ENCODE measurements at regions not wholly inside any gene's neighbourhood (a gene's known extent, or its start where the extent isn't known, plus 50 kb on each side); places are given as distances from the start of the nearest gene placed in this dataset.

DNA sequence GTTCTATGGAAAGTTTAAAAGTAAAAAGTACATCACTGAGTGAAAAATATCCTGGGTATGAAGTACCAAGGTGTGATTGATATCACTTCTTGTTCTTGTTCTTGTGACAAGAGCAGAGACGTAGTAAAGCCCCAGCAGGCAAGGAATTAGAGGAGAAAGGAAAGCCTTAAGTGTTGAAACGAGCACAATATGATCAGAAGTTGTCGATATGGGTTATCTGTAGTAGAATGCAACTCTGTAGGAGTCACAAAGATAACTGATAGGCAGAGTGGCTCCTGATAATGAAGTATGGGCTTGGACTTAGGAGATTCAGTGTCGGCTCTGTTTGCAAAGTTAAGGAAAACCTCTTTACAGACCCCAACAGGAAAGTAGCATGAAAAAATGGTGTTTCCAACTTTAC is 1179.1 kb downstream of the DTWD2 start:
- Histone ChIP-seq H3K27ac (ENCODE audit: low read depth in 1 of 2, low read length in 2 of 2) (no peak overlapping the region), H3K9me3 (ENCODE audit: control insufficient read depth, low read length) (peaks cover 2% of the 10 kb centered on the region), H3K36me3 (ENCODE audit: control insufficient read depth in 1 of 2, insufficient read depth in 2 of 2, low read length in 1 of 2) (no peaks in the 10 kb centered on the region), H3K4me1 (ENCODE audit: control insufficient read depth in 1 of 2, insufficient read depth in 2 of 2, low read length in 2 of 2) (no peaks in the 10 kb centered on the region), H3K27me3 (ENCODE audit: control insufficient read depth in 1 of 2, insufficient read depth in 2 of 2, low read length in 1 of 2) (no peaks in the 10 kb centered on the region), H3K4me3 (ENCODE audit: low read length in 2 of 2) (no peak overlapping the region)
- no peak for DNase-seq
- intact Hi-C loops (cut with DNase I): no loop called here
- 81 to 87% methylated on average over 4 of the region's 4 CpGs for WGBS, 2 donors
- ATAC-seq (ENCODE audit: low FRiP score): no peak

DNA sequence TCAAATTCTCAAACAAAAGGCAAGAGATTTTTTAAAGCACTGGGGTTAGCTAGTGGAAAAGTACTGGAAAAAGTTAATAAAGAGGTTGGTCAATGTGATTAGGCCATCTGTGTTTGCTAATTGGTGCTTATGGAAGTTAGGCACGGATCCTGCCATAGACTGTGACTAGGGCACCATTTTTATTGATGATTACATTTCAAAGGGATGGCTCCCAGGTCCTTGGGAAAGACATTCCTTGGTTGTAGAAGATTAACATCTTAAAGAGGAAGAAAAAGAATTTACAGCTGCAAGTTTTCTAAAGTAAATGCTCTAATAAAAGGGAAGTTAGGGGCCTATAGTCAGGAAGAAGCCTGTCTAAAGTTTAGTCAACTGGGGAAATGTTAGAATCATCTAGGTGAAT is 1183.3 kb downstream of the DTWD2 start:
- Histone ChIP-seq H3K9me3 (ENCODE audit: control insufficient read depth, low read length) (no peaks in the 10 kb centered on the region), H3K27me3 (ENCODE audit: control insufficient read depth in 1 of 2, insufficient read depth in 2 of 2, low read length in 1 of 2) (no peaks in the 10 kb centered on the region), H3K4me3 (ENCODE audit: low read length in 2 of 2) (no peak overlapping the region), H3K4me1 (ENCODE audit: control insufficient read depth in 1 of 2, insufficient read depth in 2 of 2, low read length in 2 of 2) (no peaks in the 10 kb centered on the region), H3K27ac (ENCODE audit: low read depth in 1 of 2, low read length in 2 of 2) (no peak overlapping the region), H3K36me3 (ENCODE audit: control insufficient read depth in 1 of 2, insufficient read depth in 2 of 2, low read length in 1 of 2) (no peaks in the 10 kb centered on the region)
- DNase-seq: no peak
- WGBS, 2 donors: 52 to 63% methylated on average over 1 of the region's 1 CpG
- intact Hi-C loops (cut with DNase I): no loop called here
- no peak for ATAC-seq (ENCODE audit: low FRiP score)

DNA sequence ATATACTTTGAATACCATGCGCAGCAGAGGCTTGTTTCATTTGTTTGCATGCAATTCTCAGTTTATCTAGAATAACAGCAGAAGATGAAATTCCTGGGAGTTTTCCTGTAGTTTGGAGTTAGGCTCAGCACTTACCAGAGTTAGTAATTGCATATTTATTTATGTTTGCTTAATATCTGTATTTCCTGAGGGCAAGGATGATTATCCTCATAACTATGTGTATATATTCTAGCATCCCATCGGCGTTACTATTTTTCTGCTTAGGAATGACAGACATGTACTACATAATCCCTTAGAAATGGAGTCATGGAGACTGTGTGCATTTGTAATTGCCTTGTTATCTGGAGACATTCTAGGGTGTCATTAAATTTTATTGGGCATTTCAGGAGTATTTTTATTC is 1184.8 kb downstream of the DTWD2 start:
- Histone ChIP-seq H3K4me1 (ENCODE audit: control insufficient read depth in 1 of 2, insufficient read depth in 2 of 2, low read length in 2 of 2) (no peaks in the 10 kb centered on the region), H3K9me3 (ENCODE audit: control insufficient read depth, low read length) (no peaks in the 10 kb centered on the region), H3K36me3 (ENCODE audit: control insufficient read depth in 1 of 2, insufficient read depth in 2 of 2, low read length in 1 of 2) (no peaks in the 10 kb centered on the region), H3K4me3 (ENCODE audit: low read length in 2 of 2) (no peak overlapping the region), H3K27ac (ENCODE audit: low read depth in 1 of 2, low read length in 2 of 2) (no peak overlapping the region), H3K27me3 (ENCODE audit: control insufficient read depth in 1 of 2, insufficient read depth in 2 of 2, low read length in 1 of 2) (no peaks in the 10 kb centered on the region)
- intact Hi-C loops (cut with DNase I): no loop called here
- ATAC-seq (ENCODE audit: low FRiP score) (no peak), DNase-seq (no peak)
- WGBS, 2 donors: 27% methylated on average over 3 of the region's 3 CpGs

DNA sequence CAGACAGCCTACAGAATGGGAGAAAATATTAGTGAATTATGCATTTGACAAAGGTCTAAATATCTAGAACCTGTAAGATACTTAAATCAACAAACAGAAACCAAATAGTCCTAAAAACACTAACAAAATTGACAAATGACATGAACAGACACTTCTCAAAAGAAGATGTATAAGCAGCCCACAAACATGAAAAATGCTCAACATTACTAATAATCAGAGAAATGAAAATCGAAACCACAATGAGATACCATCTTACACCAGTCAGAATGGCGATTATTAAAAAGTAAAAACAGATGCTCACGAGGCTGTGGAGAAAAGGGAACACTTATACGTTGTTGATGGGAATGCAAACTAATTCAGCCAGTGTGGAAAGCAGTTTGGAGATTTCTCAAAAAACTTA is 1186.8 kb downstream of the DTWD2 start:
- Histone ChIP-seq H3K4me1 (ENCODE audit: control insufficient read depth in 1 of 2, insufficient read depth in 2 of 2, low read length in 2 of 2) (no peaks in the 10 kb centered on the region), H3K27ac (ENCODE audit: low read depth in 1 of 2, low read length in 2 of 2) (no peak overlapping the region), H3K9me3 (ENCODE audit: control insufficient read depth, low read length) (no peaks in the 10 kb centered on the region), H3K4me3 (ENCODE audit: low read length in 2 of 2) (no peak overlapping the region), H3K27me3 (ENCODE audit: control insufficient read depth in 1 of 2, insufficient read depth in 2 of 2, low read length in 1 of 2) (no peaks in the 10 kb centered on the region), H3K36me3 (ENCODE audit: control insufficient read depth in 1 of 2, insufficient read depth in 2 of 2, low read length in 1 of 2) (no peaks in the 10 kb centered on the region)
- intact Hi-C loops (cut with DNase I): no loop called here
- 95 to 96% methylated on average over 4 of the region's 4 CpGs for WGBS, 2 donors
- no peak for DNase-seq
- ATAC-seq (ENCODE audit: low FRiP score): no peak

DNA sequence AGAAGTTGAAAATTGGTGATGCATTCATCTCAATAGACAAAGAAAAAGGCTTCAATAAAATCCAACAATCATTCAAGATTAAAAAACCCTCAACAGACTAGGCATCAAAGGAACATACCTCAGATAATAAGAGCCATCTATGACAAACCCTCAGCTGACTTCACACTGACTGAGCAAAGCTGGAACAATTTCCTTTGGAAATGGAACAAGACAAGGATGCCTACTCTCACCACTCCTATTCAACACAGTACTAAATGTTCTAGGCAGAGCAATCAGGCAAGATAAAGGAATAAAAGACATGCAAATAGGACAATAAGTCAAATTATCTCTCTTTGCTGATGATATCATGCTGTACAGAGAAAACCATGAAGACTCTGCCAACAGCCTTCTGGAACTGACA is 1188.1 kb downstream of the DTWD2 start:
- DNase-seq (no peak), ATAC-seq (ENCODE audit: low FRiP score) (no peak)
- H3K36me3 ChIP-seq (ENCODE audit: control insufficient read depth in 1 of 2, insufficient read depth in 2 of 2, low read length in 1 of 2): no peaks in the 10 kb centered on the region
- no peaks in the 10 kb centered on the region for H3K27me3 ChIP-seq (ENCODE audit: control insufficient read depth in 1 of 2, insufficient read depth in 2 of 2, low read length in 1 of 2)
- no peak overlapping the region for H3K27ac ChIP-seq (ENCODE audit: low read depth in 1 of 2, low read length in 2 of 2)
- H3K4me1 ChIP-seq (ENCODE audit: control insufficient read depth in 1 of 2, insufficient read depth in 2 of 2, low read length in 2 of 2): no peaks in the 10 kb centered on the region
- no peaks in the 10 kb centered on the region for H3K9me3 ChIP-seq (ENCODE audit: control insufficient read depth, low read length)
- H3K4me3 ChIP-seq (ENCODE audit: low read length in 2 of 2): no peak overlapping the region
- intact Hi-C loops (cut with DNase I): no loop called here

DNA sequence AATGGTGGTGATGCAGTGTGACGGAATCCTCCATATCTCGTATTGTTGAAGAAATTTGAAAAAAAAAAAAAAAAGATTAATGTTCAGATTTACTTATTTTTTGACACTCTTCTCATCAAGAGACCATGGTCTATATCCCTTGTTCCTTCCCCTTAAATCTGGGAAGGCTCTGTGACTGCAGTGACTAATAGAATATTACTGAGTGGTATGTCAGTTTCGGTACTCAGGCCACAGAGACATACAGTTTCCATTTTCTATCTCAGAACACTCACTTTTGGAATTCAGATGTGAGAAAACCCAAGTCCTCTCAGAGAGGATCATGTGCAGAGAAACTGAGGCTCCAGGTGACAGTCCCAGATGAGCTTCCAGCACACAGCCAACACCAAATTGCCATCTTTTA is 1193.5 kb downstream of the DTWD2 start:
- no peaks in the 10 kb centered on the region for H3K4me1 ChIP-seq (ENCODE audit: control insufficient read depth in 1 of 2, insufficient read depth in 2 of 2, low read length in 2 of 2)
- 93 to 98% methylated on average over 3 of the region's 3 CpGs for WGBS, 2 donors
- H3K4me3 ChIP-seq (ENCODE audit: low read length in 2 of 2): no peak overlapping the region
- H3K9me3 ChIP-seq (ENCODE audit: control insufficient read depth, low read length): no peaks in the 10 kb centered on the region
- DNase-seq (no peak), ATAC-seq (ENCODE audit: low FRiP score) (no peak)
- no peaks in the 10 kb centered on the region for H3K27me3 ChIP-seq (ENCODE audit: control insufficient read depth in 1 of 2, insufficient read depth in 2 of 2, low read length in 1 of 2)
- H3K27ac ChIP-seq (ENCODE audit: low read depth in 1 of 2, low read length in 2 of 2): no peak overlapping the region
- H3K36me3 ChIP-seq (ENCODE audit: control insufficient read depth in 1 of 2, insufficient read depth in 2 of 2, low read length in 1 of 2): no peaks in the 10 kb centered on the region
- intact Hi-C loops (cut with DNase I): no loop called here

DNA sequence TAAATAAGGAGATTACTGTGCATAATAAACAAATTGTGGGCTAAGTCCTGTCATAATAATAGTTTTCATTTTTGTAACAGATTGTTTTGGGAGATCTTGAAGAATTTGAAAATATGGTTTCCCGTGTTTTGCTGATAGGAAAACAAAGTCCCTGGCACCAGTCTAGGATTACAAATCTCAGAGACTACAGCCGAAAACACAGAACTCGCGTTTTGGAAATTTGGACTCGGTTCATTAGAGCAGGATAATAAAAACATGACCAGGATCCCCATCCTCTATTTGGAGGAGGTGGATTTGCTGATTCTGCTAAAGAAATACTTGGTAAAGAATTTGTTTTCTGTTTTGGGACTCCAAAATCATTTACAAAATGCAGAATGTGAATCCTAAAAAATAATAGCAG is 1194.4 kb downstream of the DTWD2 start:
- H3K27me3 ChIP-seq (ENCODE audit: control insufficient read depth in 1 of 2, insufficient read depth in 2 of 2, low read length in 1 of 2): no peaks in the 10 kb centered on the region
- H3K4me1 ChIP-seq (ENCODE audit: control insufficient read depth in 1 of 2, insufficient read depth in 2 of 2, low read length in 2 of 2): no peaks in the 10 kb centered on the region
- intact Hi-C loops (cut with DNase I): no loop called here
- WGBS, 2 donors: 4 to 9% methylated on average over 5 of the region's 5 CpGs
- no peaks in the 10 kb centered on the region for H3K36me3 ChIP-seq (ENCODE audit: control insufficient read depth in 1 of 2, insufficient read depth in 2 of 2, low read length in 1 of 2)
- ATAC-seq (ENCODE audit: low FRiP score) (no peak), DNase-seq (no peak)
- no peak overlapping the region for H3K4me3 ChIP-seq (ENCODE audit: low read length in 2 of 2)
- H3K27ac ChIP-seq (ENCODE audit: low read depth in 1 of 2, low read length in 2 of 2): no peak overlapping the region
- no peaks in the 10 kb centered on the region for H3K9me3 ChIP-seq (ENCODE audit: control insufficient read depth, low read length)

DNA sequence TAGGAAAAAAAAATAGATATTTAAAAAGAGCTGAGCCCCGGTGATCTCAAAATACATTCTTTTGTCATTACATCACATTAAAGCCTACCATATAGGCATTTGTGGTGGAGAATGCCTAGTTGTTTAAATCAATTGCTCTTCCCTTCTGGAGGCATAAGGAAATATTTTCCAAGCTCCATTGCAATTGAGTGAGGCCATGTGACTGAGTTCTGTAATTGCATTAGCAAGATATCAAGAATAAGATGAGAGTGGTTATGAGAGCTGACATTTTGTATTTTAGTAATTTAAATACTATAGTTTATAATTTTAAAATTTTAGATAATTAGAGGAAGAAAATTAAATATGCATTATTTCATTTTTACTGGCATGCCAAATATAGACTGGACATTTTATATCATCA is 1195.9 kb downstream of the DTWD2 start:
- intact Hi-C loops (cut with DNase I): no loop called here
- ATAC-seq (ENCODE audit: low FRiP score): no peak

DNA sequence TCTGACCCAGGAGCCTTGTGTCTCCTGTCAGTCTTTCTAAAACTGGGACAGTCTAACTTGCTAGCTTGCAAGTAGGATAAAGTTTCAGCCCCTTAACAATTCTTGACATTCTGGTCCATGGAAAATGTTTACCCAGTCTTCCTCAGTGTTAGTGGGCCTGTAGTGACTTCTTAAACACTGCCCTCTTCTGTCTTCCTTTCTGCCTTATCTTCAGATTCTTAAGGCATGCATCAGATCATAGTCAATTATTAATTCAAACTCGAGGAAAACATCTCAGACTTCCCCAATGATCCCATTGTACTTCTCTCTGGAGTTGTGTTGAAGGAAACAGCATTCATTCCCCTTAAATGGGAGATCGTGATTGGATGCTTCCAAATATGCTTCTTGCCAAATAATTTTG is 1199.8 kb downstream of the DTWD2 start:
- DNase-seq (no peak), ATAC-seq (ENCODE audit: low FRiP score) (no peak)
- Histone ChIP-seq H3K4me1 (ENCODE audit: control insufficient read depth in 1 of 2, insufficient read depth in 2 of 2, low read length in 2 of 2) (no peaks in the 10 kb centered on the region), H3K36me3 (ENCODE audit: control insufficient read depth in 1 of 2, insufficient read depth in 2 of 2, low read length in 1 of 2) (no peaks in the 10 kb centered on the region), H3K27me3 (ENCODE audit: control insufficient read depth in 1 of 2, insufficient read depth in 2 of 2, low read length in 1 of 2) (no peaks in the 10 kb centered on the region), H3K9me3 (ENCODE audit: control insufficient read depth, low read length) (no peaks in the 10 kb centered on the region), H3K27ac (ENCODE audit: low read depth in 1 of 2, low read length in 2 of 2) (no peak overlapping the region), H3K4me3 (ENCODE audit: low read length in 2 of 2) (no peak overlapping the region)
- intact Hi-C loops (cut with DNase I): no loop called here
- WGBS, 2 donors: 41 to 48% methylated on average over 2 of the region's 2 CpGs

More for the DNA sequence above, 1195.9 kb downstream of the DTWD2 start:
- DNase-seq: no peak
- H3K27me3 ChIP-seq (ENCODE audit: control insufficient read depth in 1 of 2, insufficient read depth in 2 of 2, low read length in 1 of 2): no peaks in the 10 kb centered on the region
- no peaks in the 10 kb centered on the region for H3K9me3 ChIP-seq (ENCODE audit: control insufficient read depth, low read length)
- no peaks in the 10 kb centered on the region for H3K4me1 ChIP-seq (ENCODE audit: control insufficient read depth in 1 of 2, insufficient read depth in 2 of 2, low read length in 2 of 2)
- no peak overlapping the region for H3K27ac ChIP-seq (ENCODE audit: low read depth in 1 of 2, low read length in 2 of 2)
- no peak overlapping the region for H3K4me3 ChIP-seq (ENCODE audit: low read length in 2 of 2)
- H3K36me3 ChIP-seq (ENCODE audit: control insufficient read depth in 1 of 2, insufficient read depth in 2 of 2, low read length in 1 of 2): no peaks in the 10 kb centered on the region
- WGBS, 2 donors: 15 to 18% methylated on average over 1 of the region's 1 CpG

All from aorta (tissue), 5 donors.